WI38 (cell line): ENCODE measurements at regions not wholly inside any gene's neighbourhood (a gene's known extent, or its start where the extent isn't known, plus 50 kb on each side); places are given as distances from the start of the nearest gene placed in this dataset.

Experiments
- H3K4me3 ChIP-seq: 2 replicates; pipeline ENCODE4 v1.5.1; 2011; ENCODE audit warnings: low read depth, mild to moderate bottlenecking, control low read depth, low read length
- CTCF ChIP-seq: IDR thresholded peaks from 2 replicates; pipeline ENCODE4 v1.5.1; 2012; ENCODE audit warnings: low read depth, mild to moderate bottlenecking, control low read depth, low read length

DNA sequence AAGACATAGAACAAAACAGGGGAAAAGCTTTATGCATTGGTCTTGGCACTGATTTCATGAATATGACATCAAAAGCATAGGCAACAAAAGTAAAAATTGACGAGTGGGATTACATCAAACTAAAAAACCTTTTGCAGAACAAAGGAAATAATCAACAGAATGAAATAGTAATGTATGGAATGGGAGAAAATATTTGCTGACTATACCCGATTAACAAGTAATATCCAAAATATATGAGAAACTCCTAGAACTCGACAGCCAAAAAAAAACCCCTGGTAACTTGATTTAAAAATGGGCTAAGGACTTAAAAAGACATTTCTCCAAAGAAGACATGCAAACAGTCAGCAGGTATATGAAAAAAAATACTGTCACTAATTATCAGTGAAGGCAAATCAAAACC, 231.7 kb upstream of the MAN1A1 start:
- H3K4me3 ChIP-seq = no peak overlapping the region
- no peak for TF ChIP-seq CTCF

- no peak overlapping the region for H3K4me3 ChIP-seq
- no peak for TF ChIP-seq CTCF
Measured at GRCh38 chr6:119575721-119576120, 226.2 kb upstream of the MAN1A1 start.

GRCh38 chr6:119568580-119568979, 219.0 kb upstream of the MAN1A1 start:
- H3K4me3 ChIP-seq = no peak overlapping the region
- no peak for TF ChIP-seq CTCF

DNA sequence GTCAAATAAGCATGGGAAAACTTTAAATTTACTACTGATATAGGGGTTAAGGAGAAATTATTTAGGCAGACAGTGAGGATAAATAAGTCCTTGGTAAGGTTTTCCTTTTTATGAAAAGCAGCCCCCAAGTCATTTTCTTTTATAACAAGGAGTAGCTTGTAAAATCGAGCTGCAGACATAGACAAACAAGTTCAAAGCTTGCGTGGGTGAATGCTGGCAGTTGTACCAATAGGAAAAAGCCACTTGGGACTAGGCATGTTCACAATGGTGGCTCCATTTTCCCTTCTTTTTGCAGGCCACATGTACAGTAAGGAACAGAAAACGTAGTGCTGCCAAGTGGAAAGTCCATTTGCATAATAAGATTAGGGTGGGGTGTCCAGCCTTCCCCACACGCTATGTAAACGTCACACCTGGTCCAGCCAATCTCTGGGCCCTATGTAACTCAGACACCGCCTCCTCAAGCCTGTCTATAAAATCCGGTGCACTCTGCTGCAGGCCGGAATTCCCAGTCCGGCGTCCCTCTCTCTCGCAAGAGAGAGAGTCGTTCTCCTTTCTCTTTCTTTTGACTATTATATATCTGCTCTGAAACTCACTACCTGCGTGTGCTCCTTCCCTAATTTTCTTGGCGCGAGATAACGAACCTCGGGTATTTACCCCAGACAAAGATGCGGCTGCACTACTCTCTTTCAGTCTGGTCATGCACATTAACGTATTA, 217.1 kb upstream of the MAN1A1 start:
- TF ChIP-seq CTCF = no peak
- no peak overlapping the region for H3K4me3 ChIP-seq

DNA sequence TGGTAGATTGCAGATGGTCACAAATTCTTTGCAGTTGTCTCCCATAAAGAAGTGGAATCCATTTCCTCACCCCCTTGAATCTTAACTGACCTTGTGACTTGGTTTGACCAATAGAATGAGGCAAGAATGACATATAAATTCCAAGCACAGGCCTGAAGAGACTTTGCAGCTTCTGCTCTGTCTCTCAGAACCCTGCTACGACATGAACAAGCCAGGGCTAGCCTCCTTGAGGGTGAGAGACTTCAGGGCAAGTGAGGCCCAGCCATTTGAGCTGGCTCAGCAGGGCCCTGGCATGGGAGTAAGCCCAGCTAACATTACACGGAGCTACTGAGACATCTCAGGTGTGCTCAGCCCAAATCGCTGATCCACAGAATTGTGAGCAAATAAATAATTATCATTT, 216.3 kb upstream of the MAN1A1 start:
- TF ChIP-seq CTCF = no peak
- no peak overlapping the region for H3K4me3 ChIP-seq

GRCh38 chr6:119562168-119562567, 212.6 kb upstream of the MAN1A1 start:
- no peak overlapping the region for H3K4me3 ChIP-seq
- TF ChIP-seq CTCF = no peak

GRCh38 chr6:119559586-119559985, 210.0 kb upstream of the MAN1A1 start:
- H3K4me3 ChIP-seq = no peak overlapping the region
- TF ChIP-seq CTCF = no peak
